Activated CD4-positive, CD25-positive, alpha-beta regulatory T cell treated with anti-CD3 and anti-CD28 coated beads, Interleukin-2, amount 50 U/mL, for 16 hours (primary cell): ENCODE measurements at regions not wholly inside any gene's neighbourhood (a gene's known extent, or its start where the extent isn't known, plus 50 kb on each side); places are given as distances from the start of the nearest gene placed in this dataset.
"Not testable (repeated sequence)": the region's sequence is repeated elsewhere in the genome, so short reads cannot be mapped to it uniquely, and the experiment has no call there.

Experiments used
- DNase-seq: peaks from one replicate; pipeline ENCODE4 v3.0.0-alpha.2; 2020; ENCODE audit warnings: low read depth, low spot score

GRCh38 chr3:18557216-18557615 is 132.1 kb upstream of the SATB1 start:
- DNase-seq: no peak

- DNase-seq: peak; percentile 29
Observed at GRCh38 chr3:18556503-18557135, 131.5 kb upstream of the SATB1 start.

GRCh38 chr3:18556001-18556408 is 130.9 kb upstream of the SATB1 start:
- DNase-seq: no peak

GRCh38 chr3:18552579-18553105 is 127.5 kb upstream of the SATB1 start:
- DNase-seq: not testable (repeated sequence)

- no peak for DNase-seq
Observed at GRCh38 chr3:18546632-18547031, 121.5 kb upstream of the SATB1 start.

GRCh38 chr3:18544146-18544545 is 119.0 kb upstream of the SATB1 start:
- no peak for DNase-seq

- DNase-seq: no peak
Observed at GRCh38 chr3:18538463-18539230, 113.5 kb upstream of the SATB1 start.

- no peak for DNase-seq
Observed at GRCh38 chr3:18533039-18533438, 107.9 kb upstream of the SATB1 start.

- DNase-seq: no peak
Observed at GRCh38 chr3:18531662-18532061, 106.5 kb upstream of the SATB1 start.

- DNase-seq: no peak
Observed at GRCh38 chr3:18529631-18530030, 104.5 kb upstream of the SATB1 start.

- no peak for DNase-seq
Observed at GRCh38 chr3:18527691-18528090, 102.6 kb upstream of the SATB1 start.

GRCh38 chr3:18526667-18527066 is 101.5 kb upstream of the SATB1 start:
- DNase-seq: no peak

- DNase-seq: not testable (repeated sequence)
Observed at GRCh38 chr3:18516170-18516569, 91.0 kb upstream of the SATB1 start.

- no peak for DNase-seq
Observed at GRCh38 chr3:18513091-18513490, 88.0 kb upstream of the SATB1 start.

GRCh38 chr3:18512007-18512406 is 86.9 kb upstream of the SATB1 start:
- no peak for DNase-seq

GRCh38 chr3:18510947-18511346 is 85.8 kb upstream of the SATB1 start:
- DNase-seq: no peak

- DNase-seq: no peak
Observed at GRCh38 chr3:18507333-18507732, 82.2 kb upstream of the SATB1 start.

GRCh38 chr3:18505056-18505455 is 79.9 kb upstream of the SATB1 start:
- no peak for DNase-seq

GRCh38 chr3:18501679-18502343 is 76.7 kb upstream of the SATB1 start:
- no peak for DNase-seq

GRCh38 chr3:18500322-18500721 is 75.2 kb upstream of the SATB1 start:
- no peak for DNase-seq

- no peak for DNase-seq
Observed at GRCh38 chr3:18499301-18499700, 74.2 kb upstream of the SATB1 start.

- no peak for DNase-seq
Observed at GRCh38 chr3:18494251-18494650, 69.1 kb upstream of the SATB1 start.

GRCh38 chr3:18489939-18490338 is 64.8 kb upstream of the SATB1 start:
- DNase-seq: no peak
